ENCODE measurements at regions not wholly inside any gene's neighbourhood (a gene's known extent, or its start where the extent isn't known, plus 50 kb on each side); places are given as distances from the start of the nearest gene placed in this dataset.

- no peaks in the 10 kb centered on the region for H3K4me1 ChIP-seq (ENCODE audit: insufficient read depth)
- DNase-seq = no peak
- no peaks in the 10 kb centered on the region for H3K36me3 ChIP-seq
- no peaks in the 10 kb centered on the region for H3K27me3 ChIP-seq
- no peaks in the 10 kb centered on the region for H3K9me3 ChIP-seq
- no peak overlapping the region for H3K4me3 ChIP-seq
- intact Hi-C loops (cut with DNase I) = no loop called here
- 87 to 94% (median 93%) methylated on average over 3 of the region's 3 CpGs for WGBS, 3 donors
- no peak overlapping the region for H3K27ac ChIP-seq
- TF ChIP-seq EP300 (IDR thresholded peaks at IDR 0.05) (no peak), POLR2A (IDR thresholded peaks at IDR 0.05) (no peak)
- TF ChIP-seq, protein P1, sequence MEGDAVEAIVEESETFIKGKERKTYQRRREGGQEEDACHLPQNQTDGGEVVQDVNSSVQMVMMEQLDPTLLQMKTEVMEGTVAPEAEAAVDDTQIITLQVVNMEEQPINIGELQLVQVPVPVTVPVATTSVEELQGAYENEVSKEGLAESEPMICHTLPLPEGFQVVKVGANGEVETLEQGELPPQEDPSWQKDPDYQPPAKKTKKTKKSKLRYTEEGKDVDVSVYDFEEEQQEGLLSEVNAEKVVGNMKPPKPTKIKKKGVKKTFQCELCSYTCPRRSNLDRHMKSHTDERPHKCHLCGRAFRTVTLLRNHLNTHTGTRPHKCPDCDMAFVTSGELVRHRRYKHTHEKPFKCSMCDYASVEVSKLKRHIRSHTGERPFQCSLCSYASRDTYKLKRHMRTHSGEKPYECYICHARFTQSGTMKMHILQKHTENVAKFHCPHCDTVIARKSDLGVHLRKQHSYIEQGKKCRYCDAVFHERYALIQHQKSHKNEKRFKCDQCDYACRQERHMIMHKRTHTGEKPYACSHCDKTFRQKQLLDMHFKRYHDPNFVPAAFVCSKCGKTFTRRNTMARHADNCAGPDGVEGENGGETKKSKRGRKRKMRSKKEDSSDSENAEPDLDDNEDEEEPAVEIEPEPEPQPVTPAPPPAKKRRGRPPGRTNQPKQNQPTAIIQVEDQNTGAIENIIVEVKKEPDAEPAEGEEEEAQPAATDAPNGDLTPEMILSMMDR (IDR thresholded peaks at IDR 0.05) = no peak
These were observed 401.1 kb downstream of the SHANK2 start for GRCh38 chr11:70851308-70851707.

DNA sequence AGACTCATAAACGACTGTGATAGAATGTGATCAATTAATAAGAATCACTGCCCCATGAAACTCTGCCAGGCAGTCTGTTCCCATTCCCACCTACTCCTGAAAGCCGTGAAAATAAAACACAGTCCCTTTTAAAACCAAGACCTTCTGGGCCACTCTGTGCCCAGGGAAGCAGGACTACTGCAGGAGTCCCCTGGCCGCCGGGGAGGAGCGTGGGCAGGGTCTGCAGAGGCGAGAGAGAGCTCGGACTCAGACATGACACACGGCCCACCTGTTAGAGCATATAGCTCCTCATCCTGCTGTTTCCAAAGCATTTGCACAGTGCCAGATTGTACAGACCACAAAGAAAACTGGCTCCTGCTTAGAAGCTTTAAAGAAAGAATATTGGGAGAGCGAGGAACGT lies 400.5 kb downstream of the SHANK2 start:
- H3K9me3 ChIP-seq = no peaks in the 10 kb centered on the region
- intact Hi-C loops (cut with DNase I) = no loop called here
- 30 to 39% (median 33%) methylated on average over 10 of the region's 10 CpGs for WGBS, 3 donors
- H3K36me3 ChIP-seq = no peaks in the 10 kb centered on the region
- no peak for DNase-seq
- H3K27ac ChIP-seq = no peak overlapping the region
- TF ChIP-seq POLR2A (IDR thresholded peaks at IDR 0.05) (no peak), EP300 (IDR thresholded peaks at IDR 0.05) (no peak)
- TF ChIP-seq, protein P1 (IDR thresholded peaks at IDR 0.05) = no peak
- no peaks in the 10 kb centered on the region for H3K4me1 ChIP-seq (ENCODE audit: insufficient read depth)
- H3K4me3 ChIP-seq = no peak overlapping the region
- no peaks in the 10 kb centered on the region for H3K27me3 ChIP-seq

- no peaks in the 10 kb centered on the region for H3K4me1 ChIP-seq (ENCODE audit: insufficient read depth)
- no peak for DNase-seq
- no peaks in the 10 kb centered on the region for H3K27me3 ChIP-seq
- 39 to 55% (median 45%) methylated on average over 20 of the region's 20 CpGs for WGBS, 3 donors
- H3K4me3 ChIP-seq = no peak overlapping the region
- H3K27ac ChIP-seq = no peak overlapping the region
- no peaks in the 10 kb centered on the region for H3K36me3 ChIP-seq
- TF ChIP-seq, protein P1 (IDR thresholded peaks at IDR 0.05) = no peak
- TF ChIP-seq POLR2A (IDR thresholded peaks at IDR 0.05) = no peak
- TF ChIP-seq EP300 (IDR thresholded peaks at IDR 0.05) = no peak
- intact Hi-C loops (cut with DNase I) = no loop called here
- H3K9me3 ChIP-seq = no peaks in the 10 kb centered on the region
These were observed 399.2 kb downstream of the SHANK2 start for GRCh38 chr11:70853068-70853769.

DNA sequence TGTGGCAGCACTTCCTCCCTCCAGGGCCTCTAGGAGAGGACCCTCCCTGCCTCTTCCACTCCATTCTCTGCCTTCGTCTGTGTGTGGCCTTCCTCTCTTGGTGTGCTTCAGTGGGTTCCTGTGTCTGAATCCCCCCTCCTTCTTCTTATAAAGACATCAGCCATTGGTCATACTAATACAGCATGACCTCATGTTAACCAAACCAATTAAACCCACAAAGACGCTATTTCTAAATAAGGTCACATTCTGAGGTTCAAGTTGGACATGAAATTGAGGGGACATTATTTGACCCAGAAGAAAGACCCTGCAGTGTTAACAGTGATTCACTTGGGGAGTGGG lies 398.6 kb downstream of the SHANK2 start:
- H3K27ac ChIP-seq = no peak overlapping the region
- DNase-seq = no peak
- H3K36me3 ChIP-seq = no peaks in the 10 kb centered on the region
- no peaks in the 10 kb centered on the region for H3K27me3 ChIP-seq
- no peaks in the 10 kb centered on the region for H3K9me3 ChIP-seq
- no peaks in the 10 kb centered on the region for H3K4me1 ChIP-seq (ENCODE audit: insufficient read depth)
- H3K4me3 ChIP-seq = no peak overlapping the region
- WGBS, 3 donors = 59 to 77% (median 75%) methylated on average over 2 of the region's 2 CpGs
- TF ChIP-seq POLR2A (IDR thresholded peaks at IDR 0.05) = no peak
- TF ChIP-seq EP300 (IDR thresholded peaks at IDR 0.05) = no peak
- TF ChIP-seq, protein P1 (IDR thresholded peaks at IDR 0.05) = no peak
- intact Hi-C loops (cut with DNase I) = no loop called here

Measured in ovary (tissue), 7 donors.